ENCODE measurements at regions not wholly inside any gene's neighbourhood (a gene's known extent, or its start where the extent isn't known, plus 50 kb on each side); places are given as distances from the start of the nearest gene placed in this dataset.
"Not testable (repeated sequence)": the region's sequence is repeated elsewhere in the genome, so short reads cannot be mapped to it uniquely, and the experiment has no call there.

DNA sequence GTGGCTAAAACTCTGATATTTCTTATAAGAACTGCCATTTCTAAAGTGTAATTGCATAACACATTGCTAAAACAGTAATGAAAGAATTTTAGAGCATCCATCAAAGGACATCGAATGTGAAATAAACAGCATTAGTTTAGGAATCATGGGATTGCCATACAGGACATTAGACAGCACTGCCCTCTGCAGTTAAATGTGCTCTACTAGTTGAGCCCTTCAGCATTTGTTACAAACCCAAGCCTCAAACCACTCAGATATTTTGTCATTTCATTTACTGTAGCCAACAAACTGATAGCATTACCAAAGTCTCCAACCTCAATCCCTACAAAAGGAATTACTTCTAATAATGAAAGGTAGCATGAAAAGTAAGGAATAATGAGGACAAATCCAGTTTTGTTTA lies 116.8 kb upstream of the COX7C start:
- H3K9me2 ChIP-seq (ENCODE audit: insufficient read depth, low read length), result no peaks in the 10 kb centered on the region
- no peaks in the 10 kb centered on the region for H3F3A ChIP-seq (ENCODE audit: insufficient read depth, low read length, poor library complexity, severe bottlenecking)
- no peak overlapping the region for H3K27ac ChIP-seq (ENCODE audit: low read length)
- H3K27me3 ChIP-seq (ENCODE audit: insufficient read depth, low read depth, low read length), result no peaks in the 10 kb centered on the region
- no peaks in the 10 kb centered on the region for H3K36me3 ChIP-seq (ENCODE audit: insufficient read depth, low read length)
- no peak overlapping the region for H3K4me3 ChIP-seq (ENCODE audit: low read length)
- no peaks in the 10 kb centered on the region for H3K9me3 ChIP-seq (ENCODE audit: low read length)
- no peaks in the 10 kb centered on the region for H3K79me2 ChIP-seq (replicated peaks; ENCODE audit: insufficient read depth, low read length)
- TF ChIP-seq RAD21 (conservative IDR thresholded peaks at IDR 0.05) (peak; percentile 32), POLR2AphosphoS5 (IDR thresholded peaks at IDR 0.05) (no peak)
- TF ChIP-seq, protein P1, sequence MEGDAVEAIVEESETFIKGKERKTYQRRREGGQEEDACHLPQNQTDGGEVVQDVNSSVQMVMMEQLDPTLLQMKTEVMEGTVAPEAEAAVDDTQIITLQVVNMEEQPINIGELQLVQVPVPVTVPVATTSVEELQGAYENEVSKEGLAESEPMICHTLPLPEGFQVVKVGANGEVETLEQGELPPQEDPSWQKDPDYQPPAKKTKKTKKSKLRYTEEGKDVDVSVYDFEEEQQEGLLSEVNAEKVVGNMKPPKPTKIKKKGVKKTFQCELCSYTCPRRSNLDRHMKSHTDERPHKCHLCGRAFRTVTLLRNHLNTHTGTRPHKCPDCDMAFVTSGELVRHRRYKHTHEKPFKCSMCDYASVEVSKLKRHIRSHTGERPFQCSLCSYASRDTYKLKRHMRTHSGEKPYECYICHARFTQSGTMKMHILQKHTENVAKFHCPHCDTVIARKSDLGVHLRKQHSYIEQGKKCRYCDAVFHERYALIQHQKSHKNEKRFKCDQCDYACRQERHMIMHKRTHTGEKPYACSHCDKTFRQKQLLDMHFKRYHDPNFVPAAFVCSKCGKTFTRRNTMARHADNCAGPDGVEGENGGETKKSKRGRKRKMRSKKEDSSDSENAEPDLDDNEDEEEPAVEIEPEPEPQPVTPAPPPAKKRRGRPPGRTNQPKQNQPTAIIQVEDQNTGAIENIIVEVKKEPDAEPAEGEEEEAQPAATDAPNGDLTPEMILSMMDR (IDR thresholded peaks at IDR 0.05; ENCODE audit: poor library complexity, severe bottlenecking), result no peak
- H3K9ac ChIP-seq (ENCODE audit: low read length), result no peak overlapping the region
- no peak overlapping the region for H3K4me2 ChIP-seq (ENCODE audit: low read length)
- H2AFZ ChIP-seq (ENCODE audit: low read depth, low read length), result no peak overlapping the region
- H4K20me1 ChIP-seq (ENCODE audit: insufficient read depth), result no peaks in the 10 kb centered on the region

DNA sequence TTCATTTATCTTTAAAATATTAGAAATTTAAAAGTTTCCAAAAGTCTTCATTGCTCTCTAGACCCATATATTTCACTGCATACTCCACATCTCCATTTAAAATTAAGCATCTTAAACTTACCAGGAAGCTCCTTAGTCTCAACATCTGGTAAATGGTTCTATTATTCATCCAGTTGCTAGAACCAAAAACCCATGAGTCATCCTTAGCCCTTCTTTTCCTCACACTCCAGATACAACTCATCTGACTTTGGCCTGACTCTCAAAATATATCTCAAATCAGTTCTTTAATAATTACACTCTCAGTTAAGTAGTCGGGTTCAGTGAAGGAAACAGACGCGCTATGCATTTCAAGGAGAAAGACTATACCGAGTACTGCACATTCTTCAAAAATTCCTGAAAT lies 110.2 kb upstream of the COX7C start:
- no peaks in the 10 kb centered on the region for H3K79me2 ChIP-seq (replicated peaks; ENCODE audit: insufficient read depth, low read length)
- no peak overlapping the region for H2AFZ ChIP-seq (ENCODE audit: low read depth, low read length)
- no peak overlapping the region for H3K4me2 ChIP-seq (ENCODE audit: low read length)
- TF ChIP-seq EZH2 (IDR thresholded peaks at IDR 0.05; ENCODE audit: borderline replicate concordance, insufficient read depth, low read length, poor library complexity, severe bottlenecking) (no peak), RAD21 (conservative IDR thresholded peaks at IDR 0.05) (no peak), TAF1 (IDR thresholded peaks at IDR 0.05; ENCODE audit: low read depth) (no peak), POLR2AphosphoS5 (IDR thresholded peaks at IDR 0.05) (no peak), EP300 (conservative IDR thresholded peaks at IDR 0.05; ENCODE audit: poor library complexity, severe bottlenecking) (no peak), MXI1 (conservative IDR thresholded peaks at IDR 0.05; ENCODE audit: poor library complexity, severe bottlenecking) (no peak), SMC3 (conservative IDR thresholded peaks at IDR 0.05; ENCODE audit: poor library complexity) (no peak)
- TF ChIP-seq, protein P1 (IDR thresholded peaks at IDR 0.05; ENCODE audit: poor library complexity, severe bottlenecking), result no peak
- TF ChIP-seq, protein P2, sequence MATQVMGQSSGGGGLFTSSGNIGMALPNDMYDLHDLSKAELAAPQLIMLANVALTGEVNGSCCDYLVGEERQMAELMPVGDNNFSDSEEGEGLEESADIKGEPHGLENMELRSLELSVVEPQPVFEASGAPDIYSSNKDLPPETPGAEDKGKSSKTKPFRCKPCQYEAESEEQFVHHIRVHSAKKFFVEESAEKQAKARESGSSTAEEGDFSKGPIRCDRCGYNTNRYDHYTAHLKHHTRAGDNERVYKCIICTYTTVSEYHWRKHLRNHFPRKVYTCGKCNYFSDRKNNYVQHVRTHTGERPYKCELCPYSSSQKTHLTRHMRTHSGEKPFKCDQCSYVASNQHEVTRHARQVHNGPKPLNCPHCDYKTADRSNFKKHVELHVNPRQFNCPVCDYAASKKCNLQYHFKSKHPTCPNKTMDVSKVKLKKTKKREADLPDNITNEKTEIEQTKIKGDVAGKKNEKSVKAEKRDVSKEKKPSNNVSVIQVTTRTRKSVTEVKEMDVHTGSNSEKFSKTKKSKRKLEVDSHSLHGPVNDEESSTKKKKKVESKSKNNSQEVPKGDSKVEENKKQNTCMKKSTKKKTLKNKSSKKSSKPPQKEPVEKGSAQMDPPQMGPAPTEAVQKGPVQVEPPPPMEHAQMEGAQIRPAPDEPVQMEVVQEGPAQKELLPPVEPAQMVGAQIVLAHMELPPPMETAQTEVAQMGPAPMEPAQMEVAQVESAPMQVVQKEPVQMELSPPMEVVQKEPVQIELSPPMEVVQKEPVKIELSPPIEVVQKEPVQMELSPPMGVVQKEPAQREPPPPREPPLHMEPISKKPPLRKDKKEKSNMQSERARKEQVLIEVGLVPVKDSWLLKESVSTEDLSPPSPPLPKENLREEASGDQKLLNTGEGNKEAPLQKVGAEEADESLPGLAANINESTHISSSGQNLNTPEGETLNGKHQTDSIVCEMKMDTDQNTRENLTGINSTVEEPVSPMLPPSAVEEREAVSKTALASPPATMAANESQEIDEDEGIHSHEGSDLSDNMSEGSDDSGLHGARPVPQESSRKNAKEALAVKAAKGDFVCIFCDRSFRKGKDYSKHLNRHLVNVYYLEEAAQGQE (IDR thresholded peaks at IDR 0.05; ENCODE audit: borderline replicate concordance), result no peak
- H3K27ac ChIP-seq (ENCODE audit: low read length), result no peak overlapping the region
- no peaks in the 10 kb centered on the region for H3K27me3 ChIP-seq (ENCODE audit: insufficient read depth, low read depth, low read length)
- no peaks in the 10 kb centered on the region for H3K36me3 ChIP-seq (ENCODE audit: insufficient read depth, low read length)
- no peak overlapping the region for H3K9ac ChIP-seq (ENCODE audit: low read length)
- H3K4me3 ChIP-seq (ENCODE audit: low read length), result no peak overlapping the region
- no peaks in the 10 kb centered on the region for H3F3A ChIP-seq (ENCODE audit: insufficient read depth, low read length, poor library complexity, severe bottlenecking)
- H4K20me1 ChIP-seq (ENCODE audit: insufficient read depth), result no peaks in the 10 kb centered on the region
- no peaks in the 10 kb centered on the region for H3K9me3 ChIP-seq (ENCODE audit: low read length)
- no peaks in the 10 kb centered on the region for H3K9me2 ChIP-seq (ENCODE audit: insufficient read depth, low read length)

DNA sequence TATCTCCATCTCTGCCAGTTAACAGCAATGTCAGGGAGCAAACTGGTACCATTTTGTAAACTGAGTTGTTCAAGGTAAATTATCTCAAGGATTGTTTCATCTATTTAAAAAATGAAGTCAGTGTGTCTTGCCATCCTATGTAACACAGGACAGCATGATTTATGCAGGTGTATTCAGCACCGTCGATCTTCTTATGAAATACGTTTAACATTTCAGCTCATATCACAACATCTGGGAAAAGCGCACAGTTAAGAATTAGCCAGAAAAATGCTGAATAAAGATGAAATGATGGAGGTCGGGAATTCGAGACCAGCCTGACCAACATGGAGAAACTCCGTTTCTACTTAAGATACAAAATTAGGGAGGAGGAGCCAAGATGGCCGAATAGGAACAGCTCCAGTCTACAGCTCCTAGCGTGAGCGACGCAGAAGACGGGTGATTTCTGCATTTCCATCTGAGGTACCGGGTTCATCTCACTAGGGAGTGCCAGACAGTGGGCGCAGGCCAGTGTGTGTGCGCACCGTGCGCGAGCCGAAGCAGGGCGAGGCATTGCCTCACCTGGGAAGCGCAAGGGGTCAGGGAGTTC lies 107.3 kb upstream of the COX7C start:
- not testable (repeated sequence) for H3K79me2 ChIP-seq (replicated peaks; ENCODE audit: insufficient read depth, low read length); H4K20me1 ChIP-seq (ENCODE audit: insufficient read depth); H3K9me2 ChIP-seq (ENCODE audit: insufficient read depth, low read length); H3K27me3 ChIP-seq (ENCODE audit: insufficient read depth, low read depth, low read length); H3K4me2 ChIP-seq (ENCODE audit: low read length); H3K36me3 ChIP-seq (ENCODE audit: insufficient read depth, low read length); H3K9ac ChIP-seq (ENCODE audit: low read length); H3F3A ChIP-seq (ENCODE audit: insufficient read depth, low read length, poor library complexity, severe bottlenecking); H3K4me3 ChIP-seq (ENCODE audit: low read length); H2AFZ ChIP-seq (ENCODE audit: low read depth, low read length); H3K9me3 ChIP-seq (ENCODE audit: low read length); H3K27ac ChIP-seq (ENCODE audit: low read length)

Data from neural cell (in vitro differentiated cells).